ENCODE measurements at regions not wholly inside any gene's neighbourhood (a gene's known extent, or its start where the extent isn't known, plus 50 kb on each side); places are given as distances from the start of the nearest gene placed in this dataset.

DNA sequence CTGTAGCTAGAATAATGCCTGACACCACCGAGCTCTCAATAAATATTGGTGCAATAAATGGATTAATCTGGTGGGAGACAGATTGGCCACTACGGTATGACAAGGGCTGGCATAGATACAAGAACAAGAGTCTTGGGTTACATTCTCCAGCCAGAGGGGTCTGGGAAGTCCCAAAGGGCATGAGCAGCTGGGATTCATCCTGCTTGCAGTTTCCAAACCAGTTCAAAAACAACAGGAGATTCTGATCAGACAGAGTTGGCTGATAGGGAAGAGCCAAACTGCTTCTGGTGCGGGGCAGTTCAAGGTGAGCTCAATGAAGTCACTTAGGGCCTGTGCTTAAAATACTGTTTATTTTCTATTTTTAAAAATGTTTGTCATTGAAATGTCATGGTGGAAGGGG is 266.9 kb downstream of the TNS1 start:
- POLR2A ChIA-PET, result no interaction called here
- DNase-seq, result no peak
- H3K36me3 Mint-ChIP-seq, result no peaks in the 10 kb centered on the region
- no peak overlapping the region for H3K4me3 Mint-ChIP-seq
- intact Hi-C loops (cut with micrococcal nuclease), result no loop called here
- H3K27me3 Mint-ChIP-seq, result no peaks in the 10 kb centered on the region
- no peaks in the 10 kb centered on the region for H3K9me3 Mint-ChIP-seq
- CTCF ChIA-PET, result interaction anchor here (0.6 to 0.9 kb wide), 2 partner anchors 50 to 1194 kb away, joined by 3 to 4 read pairs; no protein-coding TSS in a partner anchor
- no peak overlapping the region for H3K27ac Mint-ChIP-seq
- H3K4me1 Mint-ChIP-seq (ENCODE audit: low read depth), result peaks cover 9% of the 10 kb centered on the region

DNA sequence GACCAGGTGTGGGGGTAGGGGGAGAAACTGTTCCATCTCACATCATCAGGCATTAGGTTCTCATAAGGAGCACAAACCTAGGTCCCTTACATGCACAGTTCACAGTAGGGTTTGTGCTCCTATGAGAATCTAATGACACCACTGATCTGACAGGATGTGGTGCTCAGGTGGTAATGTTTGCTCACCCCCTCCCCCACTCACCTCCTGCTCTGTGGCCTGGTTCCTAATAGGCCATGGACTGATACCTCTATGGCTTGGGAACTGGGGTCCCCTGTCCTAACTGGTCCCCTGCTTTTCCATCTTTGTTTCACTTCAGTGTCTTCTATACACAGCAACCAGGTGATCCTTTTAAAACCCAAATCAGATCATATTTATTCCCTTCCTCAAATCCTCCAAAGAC is 267.8 kb downstream of the TNS1 start:
- CTCF ChIA-PET, result interaction anchor here (0.9 kb wide), 1 partner anchor 51 kb away, joined by 3 read pairs; no protein-coding TSS in a partner anchor

DNA sequence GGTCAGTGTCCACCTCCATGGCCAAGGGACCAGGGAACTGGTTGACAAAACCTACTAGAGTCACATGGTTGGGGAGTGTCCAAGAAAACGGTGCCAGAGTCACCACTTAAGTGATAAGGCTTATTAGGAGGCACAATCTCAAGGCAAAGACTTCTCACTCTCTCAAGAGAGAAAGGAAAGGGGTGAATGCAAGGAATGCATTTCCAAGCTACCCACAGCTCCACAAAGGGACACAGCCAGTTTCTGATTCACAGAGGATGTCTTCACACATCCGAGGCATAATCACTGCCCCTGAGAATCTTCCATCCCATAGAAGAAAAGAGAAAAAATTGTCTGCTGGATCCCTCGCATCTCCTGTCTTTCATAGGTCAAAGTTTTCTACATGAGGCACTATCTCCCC is 269.3 kb downstream of the TNS1 start:
- ChIA-PET CTCF (interaction anchor here (0.6 kb wide), 1 partner anchor 23 kb away, joined by 3 read pairs; no protein-coding TSS in a partner anchor), POLR2A (no interaction called here)
- peaks cover 9% of the 10 kb centered on the region for H3K4me1 Mint-ChIP-seq (ENCODE audit: low read depth)

More for the DNA sequence above, 267.8 kb downstream of the TNS1 start:
- H3K4me3 Mint-ChIP-seq, result no peak overlapping the region
- intact Hi-C loops (cut with micrococcal nuclease), result no loop called here
- no peaks in the 10 kb centered on the region for H3K36me3 Mint-ChIP-seq
- H3K27ac Mint-ChIP-seq, result no peak overlapping the region
- H3K9me3 Mint-ChIP-seq, result no peaks in the 10 kb centered on the region
- H3K4me1 Mint-ChIP-seq (ENCODE audit: low read depth), result peaks cover 9% of the 10 kb centered on the region
- no peak for DNase-seq
- no peaks in the 10 kb centered on the region for H3K27me3 Mint-ChIP-seq
- POLR2A ChIA-PET, result no interaction called here

DNA sequence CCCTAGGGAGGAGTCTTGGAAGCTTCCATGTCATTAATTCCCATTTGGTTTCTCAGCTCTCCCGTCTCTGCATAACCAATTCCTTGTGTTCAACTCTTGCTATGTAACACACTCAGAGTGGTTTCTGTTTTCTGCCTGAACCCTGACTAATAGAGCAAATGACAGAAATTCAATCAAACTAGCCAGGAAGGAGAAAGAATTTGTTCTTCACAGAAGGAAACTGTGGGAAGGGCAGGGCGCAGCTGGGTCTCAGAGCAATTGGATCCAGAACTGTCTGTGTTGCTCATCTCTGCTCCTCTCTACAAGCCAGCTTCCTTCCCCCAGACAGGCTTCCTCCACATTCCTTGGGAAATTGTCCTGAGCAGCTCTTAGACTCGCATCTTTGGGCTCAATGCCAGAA is 269.8 kb downstream of the TNS1 start:
- H3K27ac Mint-ChIP-seq, result no peak overlapping the region
- POLR2A ChIA-PET, result interaction anchor here (1.0 kb wide), 1 partner anchor 10 kb away, joined by 3 read pairs; no protein-coding TSS in a partner anchor

More for the DNA sequence above, 269.3 kb downstream of the TNS1 start:
- Mint-ChIP-seq H3K36me3 (no peaks in the 10 kb centered on the region), H3K27ac (no peak overlapping the region), H3K4me3 (no peak overlapping the region), H3K27me3 (no peaks in the 10 kb centered on the region), H3K9me3 (no peaks in the 10 kb centered on the region)
- DNase-seq, result no peak
- intact Hi-C loops (cut with micrococcal nuclease), result no loop called here

DNA sequence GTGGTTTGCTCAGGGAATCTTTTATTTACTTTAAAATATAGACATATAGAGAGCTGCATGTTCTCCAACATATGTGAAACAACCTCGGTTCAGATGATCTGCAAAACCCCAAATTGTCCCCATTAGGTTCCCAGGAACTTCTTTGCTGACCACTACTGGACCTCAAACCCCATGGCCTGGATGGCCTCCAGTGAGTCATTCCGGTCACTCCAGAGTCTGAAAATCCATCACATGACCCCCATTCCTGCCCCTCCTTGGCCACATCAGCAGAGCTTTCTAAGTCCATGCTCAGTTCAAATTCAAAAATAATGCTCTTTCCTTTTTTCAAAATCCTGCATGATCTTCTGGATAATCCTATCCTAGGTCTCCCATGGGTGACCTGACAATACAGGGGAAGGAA is 271.0 kb downstream of the TNS1 start:
- Mint-ChIP-seq H3K9me3 (no peaks in the 10 kb centered on the region), H3K27ac (no peak overlapping the region), H3K4me1 (ENCODE audit: low read depth) (peaks cover 9% of the 10 kb centered on the region), H3K36me3 (no peaks in the 10 kb centered on the region), H3K27me3 (no peaks in the 10 kb centered on the region), H3K4me3 (no peak overlapping the region)
- intact Hi-C loops (cut with micrococcal nuclease), result no loop called here
- ChIA-PET CTCF (interaction anchor here (0.7 to 1.1 kb wide), 2 partner anchors 18 to 54 kb away, joined by 3 to 5 read pairs; no protein-coding TSS in a partner anchor), POLR2A (interaction anchor here (1.0 kb wide), 1 partner anchor 9 kb away, joined by 3 read pairs; no protein-coding TSS in a partner anchor)
- no peak for DNase-seq

More for the DNA sequence above, 269.8 kb downstream of the TNS1 start:
- Mint-ChIP-seq H3K27me3 (no peaks in the 10 kb centered on the region), H3K4me1 (ENCODE audit: low read depth) (peaks cover 9% of the 10 kb centered on the region), H3K36me3 (no peaks in the 10 kb centered on the region), H3K9me3 (no peaks in the 10 kb centered on the region), H3K4me3 (no peak overlapping the region)
- DNase-seq, result no peak
- CTCF ChIA-PET, result interaction anchor here (0.6 to 1.1 kb wide), 2 partner anchors 20 to 23 kb away, joined by 3 to 5 read pairs; no protein-coding TSS in a partner anchor
- intact Hi-C loops (cut with micrococcal nuclease), result no loop called here

DNA sequence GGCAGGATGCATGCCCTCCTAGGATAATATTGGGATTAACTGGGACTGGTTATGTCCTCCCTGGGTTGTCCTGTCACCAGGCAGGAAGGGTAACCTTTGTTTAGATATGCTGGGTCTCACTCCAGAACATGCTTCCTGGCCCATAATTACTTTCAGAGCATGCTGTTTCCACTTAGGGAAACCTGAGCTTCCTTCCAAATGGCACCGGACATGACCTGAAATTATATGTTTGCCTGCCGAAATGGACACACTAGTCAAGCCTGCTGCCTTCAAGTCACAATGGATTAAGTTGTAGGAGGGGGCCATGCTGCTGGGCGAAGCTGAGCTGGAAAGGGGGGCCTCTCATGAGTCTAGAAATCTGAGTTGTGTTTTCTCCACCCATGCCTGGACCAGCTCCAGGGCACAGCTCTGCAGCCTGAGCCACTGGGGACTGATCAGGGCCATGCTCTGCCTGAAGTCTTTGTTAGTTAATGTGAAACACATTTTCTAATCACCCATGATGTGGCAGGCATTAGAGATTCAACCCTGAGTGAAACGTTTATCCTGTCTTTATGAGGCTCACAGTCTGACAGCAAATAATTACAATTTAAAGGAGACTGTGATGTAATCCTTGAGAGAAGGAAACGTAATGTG is 273.3 kb downstream of the TNS1 start:
- no peaks in the 10 kb centered on the region for H3K36me3 Mint-ChIP-seq
- no peaks in the 10 kb centered on the region for H3K9me3 Mint-ChIP-seq
- intact Hi-C loops (cut with micrococcal nuclease), result no loop called here
- no peaks in the 10 kb centered on the region for H3K27me3 Mint-ChIP-seq
- DNase-seq, result no peak
- no peak overlapping the region for H3K4me3 Mint-ChIP-seq
- peaks cover 3% of the 10 kb centered on the region for H3K4me1 Mint-ChIP-seq (ENCODE audit: low read depth)
- no peak overlapping the region for H3K27ac Mint-ChIP-seq
- ChIA-PET POLR2A (no interaction called here), CTCF (no interaction called here)

DNA sequence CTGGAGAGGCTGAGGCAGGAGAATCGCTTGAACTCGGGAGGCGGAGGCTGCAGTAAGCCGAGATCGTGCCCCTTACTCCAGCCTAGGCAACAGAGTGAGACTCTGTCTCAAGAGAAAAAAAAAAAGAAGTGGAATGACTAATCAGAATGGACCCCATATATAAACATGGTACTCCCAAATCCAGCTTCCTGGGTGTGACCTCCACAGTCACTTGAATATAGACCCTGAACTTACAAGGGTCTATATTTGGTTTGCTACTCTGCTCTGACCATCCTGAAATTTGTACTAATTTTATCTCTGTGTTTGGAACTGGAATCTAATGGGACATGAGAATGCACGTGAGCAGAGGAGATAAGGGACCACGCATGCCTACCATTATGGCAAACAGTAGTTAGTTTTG is 275.0 kb downstream of the TNS1 start:
- Mint-ChIP-seq H3K36me3 (no peaks in the 10 kb centered on the region), H3K4me3 (no peak overlapping the region), H3K4me1 (ENCODE audit: low read depth) (no peaks in the 10 kb centered on the region), H3K9me3 (no peaks in the 10 kb centered on the region), H3K27me3 (no peaks in the 10 kb centered on the region), H3K27ac (no peak overlapping the region)
- intact Hi-C loops (cut with micrococcal nuclease), result no loop called here
- ChIA-PET POLR2A (no interaction called here), CTCF (no interaction called here)
- no peak for DNase-seq

DNA sequence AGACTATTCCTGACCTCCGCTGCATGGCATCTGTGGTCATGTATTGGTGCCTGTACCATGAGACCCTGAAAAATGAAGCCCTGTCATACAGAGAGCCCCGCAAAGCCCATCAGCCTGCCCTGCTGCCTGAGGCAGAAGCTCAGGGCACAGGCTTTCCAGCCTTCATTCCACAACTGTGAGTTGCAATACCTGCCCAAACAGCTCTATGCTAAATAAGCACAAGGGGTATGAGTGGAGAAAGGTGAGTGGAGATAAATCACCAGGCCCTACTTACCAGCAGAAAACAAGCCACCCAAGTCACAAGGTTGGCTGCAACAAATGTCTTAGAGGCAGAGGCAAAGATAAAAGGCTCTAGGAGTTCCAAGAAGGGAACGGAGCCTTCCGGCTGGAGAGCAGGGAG is 277.4 kb downstream of the TNS1 start:
- ChIA-PET CTCF (no interaction called here), POLR2A (no interaction called here)
- H3K4me1 Mint-ChIP-seq (ENCODE audit: low read depth), result no peaks in the 10 kb centered on the region
- no peak overlapping the region for H3K27ac Mint-ChIP-seq
- no peaks in the 10 kb centered on the region for H3K9me3 Mint-ChIP-seq
- H3K27me3 Mint-ChIP-seq, result no peaks in the 10 kb centered on the region
- intact Hi-C loops (cut with micrococcal nuclease), result no loop called here
- H3K36me3 Mint-ChIP-seq, result no peaks in the 10 kb centered on the region
- DNase-seq, result no peak
- no peak overlapping the region for H3K4me3 Mint-ChIP-seq

DNA sequence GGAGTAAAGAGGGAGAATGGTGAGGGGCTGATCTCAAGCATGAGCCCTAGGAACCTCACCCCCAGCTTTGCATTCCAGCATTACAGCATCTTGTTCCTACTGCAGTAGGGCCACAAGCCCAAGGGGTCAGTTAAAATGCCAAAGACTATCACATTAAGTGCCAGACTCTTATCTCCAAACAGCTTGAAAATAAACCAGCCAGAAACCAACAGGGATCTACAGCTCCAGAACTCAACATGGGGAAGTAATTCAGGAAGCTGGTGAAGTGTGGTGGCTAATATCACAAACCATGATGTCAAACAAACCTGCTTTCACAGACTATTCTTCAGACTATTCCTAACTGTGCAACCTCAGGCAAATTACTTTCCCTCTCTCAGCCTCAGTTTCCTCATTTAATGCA is 278.3 kb downstream of the TNS1 start:
- no peaks in the 10 kb centered on the region for H3K36me3 Mint-ChIP-seq

DNA sequence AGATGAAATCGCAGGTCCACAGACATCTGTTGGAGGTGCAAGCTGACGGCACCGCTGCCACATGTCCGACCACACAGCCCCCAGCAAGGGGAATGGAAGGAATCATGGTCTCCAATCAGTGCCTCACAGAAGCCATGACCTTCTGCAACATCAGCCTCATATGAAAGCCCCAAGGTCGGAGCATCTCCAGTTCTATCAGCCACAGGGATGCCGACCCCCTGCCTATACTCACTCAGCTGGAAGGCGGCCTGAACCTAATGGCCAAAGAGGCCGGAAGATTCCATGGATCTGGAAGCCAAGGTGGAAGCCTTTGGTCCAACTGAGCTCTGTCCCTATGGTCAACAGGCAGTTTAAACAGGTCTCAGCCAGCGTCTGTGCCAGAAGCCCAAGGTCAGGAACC is 278.8 kb downstream of the TNS1 start:
- Mint-ChIP-seq H3K36me3 (no peaks in the 10 kb centered on the region), H3K27ac (no peak overlapping the region), H3K27me3 (no peaks in the 10 kb centered on the region), H3K4me3 (no peak overlapping the region), H3K4me1 (ENCODE audit: low read depth) (no peaks in the 10 kb centered on the region), H3K9me3 (no peaks in the 10 kb centered on the region)
- intact Hi-C loops (cut with micrococcal nuclease), result no loop called here
- CTCF ChIA-PET, result interaction anchor here (0.6 to 3.0 kb wide), 2 partner anchors 12 to 31 kb away, joined by 4 to 18 read pairs; no protein-coding TSS in a partner anchor
- POLR2A ChIA-PET, result no interaction called here
- no peak for DNase-seq

More for the DNA sequence above, 278.3 kb downstream of the TNS1 start:
- no peak overlapping the region for H3K27ac Mint-ChIP-seq
- POLR2A ChIA-PET, result no interaction called here
- H3K4me3 Mint-ChIP-seq, result no peak overlapping the region
- DNase-seq, result no peak
- intact Hi-C loops (cut with micrococcal nuclease), result no loop called here
- CTCF ChIA-PET, result interaction anchor here (3.0 kb wide), 1 partner anchor 12 kb away, joined by 18 read pairs; no protein-coding TSS in a partner anchor
- no peaks in the 10 kb centered on the region for H3K4me1 Mint-ChIP-seq (ENCODE audit: low read depth)
- no peaks in the 10 kb centered on the region for H3K9me3 Mint-ChIP-seq
- H3K27me3 Mint-ChIP-seq, result no peaks in the 10 kb centered on the region

DNA sequence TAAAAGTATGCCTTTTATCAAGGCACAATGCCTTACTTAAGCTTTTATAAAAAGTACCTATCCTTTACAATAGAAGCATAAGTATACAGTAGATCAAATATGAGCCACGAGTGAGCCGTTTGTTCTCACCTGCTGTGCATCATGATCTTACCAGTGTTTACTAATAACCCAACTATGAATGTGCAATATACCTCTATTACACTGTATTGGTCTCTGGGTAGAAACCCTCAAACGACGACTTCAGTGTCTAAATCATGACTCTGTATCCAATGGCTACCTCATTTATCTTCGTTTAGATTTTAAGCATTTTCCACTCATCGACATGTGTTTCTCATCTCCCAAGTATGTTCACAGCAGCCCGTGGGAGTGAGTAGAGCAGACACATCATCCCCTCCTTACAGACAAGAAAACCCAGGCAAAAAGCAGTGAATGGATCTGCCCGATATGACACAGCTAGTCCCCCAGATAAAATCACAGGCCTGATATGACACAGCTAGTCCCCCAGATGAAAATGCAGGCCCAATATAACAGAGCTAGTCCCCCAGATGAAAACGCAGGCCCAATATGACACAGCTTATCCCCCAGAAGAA is 279.8 kb downstream of the TNS1 start:
- Mint-ChIP-seq H3K4me1 (ENCODE audit: low read depth) (no peaks in the 10 kb centered on the region), H3K27me3 (no peaks in the 10 kb centered on the region), H3K36me3 (no peaks in the 10 kb centered on the region), H3K9me3 (no peaks in the 10 kb centered on the region), H3K27ac (no peak overlapping the region), H3K4me3 (no peak overlapping the region)
- no peak for DNase-seq
- ChIA-PET POLR2A (interaction anchor here (1.3 kb wide), 1 partner anchor 9 kb away, joined by 3 read pairs; no protein-coding TSS in a partner anchor), CTCF (interaction anchor here (1.4 to 3.0 kb wide), 3 partner anchors 11 to 72 kb away, joined by 3 to 18 read pairs (median 4); no protein-coding TSS in a partner anchor)
- intact Hi-C loops (cut with micrococcal nuclease), result no loop called here

DNA sequence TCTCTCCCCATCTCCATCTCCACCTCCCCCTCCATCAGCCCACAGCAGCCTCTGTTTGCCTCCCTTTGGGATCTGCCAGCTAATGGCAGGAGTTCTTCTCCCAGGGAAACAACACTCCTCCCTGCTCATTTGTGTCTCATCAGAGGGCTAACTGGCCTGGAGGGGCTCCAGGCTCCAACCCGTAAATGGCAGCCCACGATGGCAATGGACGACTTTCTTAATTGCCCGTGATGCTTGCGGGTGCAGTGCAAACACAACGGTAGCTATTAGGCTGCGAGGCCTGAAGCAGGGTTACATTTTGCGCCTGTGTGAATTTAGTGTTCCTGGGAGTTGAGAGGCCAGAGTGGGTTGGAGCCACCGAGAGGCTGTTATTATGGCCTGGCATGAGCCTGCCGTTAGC is 285.1 kb downstream of the TNS1 start:
- no peak for DNase-seq
- ChIA-PET CTCF (no interaction called here), POLR2A (no interaction called here)
- H3K36me3 Mint-ChIP-seq, result no peaks in the 10 kb centered on the region
- H3K9me3 Mint-ChIP-seq, result no peaks in the 10 kb centered on the region
- no peak overlapping the region for H3K4me3 Mint-ChIP-seq
- H3K4me1 Mint-ChIP-seq (ENCODE audit: low read depth), result no peaks in the 10 kb centered on the region
- peaks cover 2% of the 10 kb centered on the region for H3K27me3 Mint-ChIP-seq
- H3K27ac Mint-ChIP-seq, result no peak overlapping the region
- intact Hi-C loops (cut with micrococcal nuclease), result no loop called here

Data from activated CD4-positive, alpha-beta memory T cell treated with anti-CD3 and anti-CD28 coated beads for 36 hours (primary cell).